ENCODE measurements at regions not wholly inside any gene's neighbourhood (a gene's known extent, or its start where the extent isn't known, plus 50 kb on each side); places are given as distances from the start of the nearest gene placed in this dataset.
"Not testable (repeated sequence)": the region's sequence is repeated elsewhere in the genome, so short reads cannot be mapped to it uniquely, and the experiment has no call there.

DNA sequence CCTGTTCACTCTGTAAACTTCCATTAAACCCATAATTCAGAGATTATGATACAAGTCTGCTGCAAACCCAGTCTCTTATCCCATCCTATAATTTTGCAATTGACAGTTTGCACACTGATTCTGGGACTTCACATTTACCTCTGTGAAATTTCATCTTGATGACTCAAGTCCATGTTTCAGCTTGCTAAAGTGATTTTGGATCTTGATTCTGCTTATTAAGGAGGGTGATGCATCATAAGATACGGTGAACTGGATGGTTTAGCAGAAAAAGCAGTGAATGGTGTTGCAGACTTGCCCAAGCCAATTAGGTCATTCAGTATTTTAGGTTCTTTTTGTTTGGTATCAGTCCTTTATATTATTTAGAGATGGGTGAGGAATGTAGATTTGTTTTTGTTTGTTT lies 125.5 kb upstream of the PODXL start:
- DNase-seq (ENCODE audit: low spot score), result no peak

GRCh38 chr7:131679071-131679470 lies 122.6 kb upstream of the PODXL start:
- DNase-seq (ENCODE audit: low spot score), result not testable (repeated sequence)

GRCh38 chr7:131676850-131677249 lies 120.4 kb upstream of the PODXL start:
- not testable (repeated sequence) for DNase-seq (ENCODE audit: low spot score)

GRCh38 chr7:131674131-131674530 lies 117.7 kb upstream of the PODXL start:
- DNase-seq (ENCODE audit: low spot score), result no peak

DNA sequence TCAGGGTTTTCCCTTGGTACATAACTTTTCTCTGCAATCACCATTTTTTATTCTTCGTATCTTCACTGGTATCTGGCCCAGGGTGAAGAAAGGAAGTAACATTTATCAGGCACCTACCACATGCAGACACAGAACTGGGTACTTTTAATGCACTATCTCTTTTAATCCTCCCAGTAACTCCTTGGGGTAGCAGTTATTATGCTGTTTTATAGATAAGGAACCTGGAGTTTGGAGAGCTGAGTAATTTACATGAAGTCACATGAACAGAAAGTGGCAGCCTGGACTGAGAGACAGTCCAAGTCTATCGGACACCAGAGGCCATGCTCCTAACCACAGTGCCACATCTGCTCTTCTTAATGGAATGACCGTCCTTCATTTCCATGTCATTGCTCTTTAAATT lies 117.1 kb upstream of the PODXL start:
- no peak for DNase-seq (ENCODE audit: low spot score)

- no peak for DNase-seq (ENCODE audit: low spot score)
Observed at GRCh38 chr7:131670406-131670805, 114.0 kb upstream of the PODXL start.

- DNase-seq (ENCODE audit: low spot score), result no peak
Observed at GRCh38 chr7:131667699-131668098, 111.3 kb upstream of the PODXL start.

DNA sequence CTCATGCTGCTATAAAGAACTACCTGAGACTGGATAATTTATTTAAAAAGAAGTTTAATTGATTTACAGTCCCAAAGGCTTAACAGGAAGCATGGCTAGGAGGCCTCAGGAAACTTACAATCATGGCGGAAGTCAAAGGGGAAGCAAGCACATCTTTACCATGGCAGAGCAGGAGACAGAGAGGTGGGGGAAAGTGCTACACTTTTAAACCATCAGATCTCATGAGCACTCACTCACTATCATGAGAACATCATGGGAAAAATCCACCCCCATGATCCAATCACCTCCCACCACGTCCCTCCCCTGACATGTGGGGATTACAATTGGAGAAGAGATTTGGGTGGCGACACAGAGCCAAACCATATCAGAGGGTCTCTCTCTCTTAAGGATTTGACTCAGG lies 108.6 kb upstream of the PODXL start:
- no peak for DNase-seq (ENCODE audit: low spot score)

DNA sequence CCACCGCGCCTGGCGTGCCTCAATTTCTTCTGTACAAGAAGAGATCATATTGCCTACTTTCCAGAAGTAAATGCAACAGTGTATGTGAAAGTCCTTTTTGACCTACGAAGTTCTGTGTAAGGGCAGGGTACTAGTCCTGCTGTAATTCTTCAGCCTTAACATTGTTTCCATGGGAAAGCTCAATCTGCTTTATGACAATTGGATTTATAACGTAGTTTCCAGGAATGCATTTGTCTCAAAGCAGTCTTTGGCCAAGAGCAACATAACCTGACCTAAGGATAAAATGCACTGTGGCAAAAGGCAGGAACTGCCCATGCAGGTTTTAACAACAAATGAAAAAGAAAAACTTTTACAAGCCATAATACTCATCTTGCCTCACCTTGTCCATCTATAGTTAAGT lies 108.1 kb upstream of the PODXL start:
- DNase-seq (ENCODE audit: low spot score), result no peak

DNA sequence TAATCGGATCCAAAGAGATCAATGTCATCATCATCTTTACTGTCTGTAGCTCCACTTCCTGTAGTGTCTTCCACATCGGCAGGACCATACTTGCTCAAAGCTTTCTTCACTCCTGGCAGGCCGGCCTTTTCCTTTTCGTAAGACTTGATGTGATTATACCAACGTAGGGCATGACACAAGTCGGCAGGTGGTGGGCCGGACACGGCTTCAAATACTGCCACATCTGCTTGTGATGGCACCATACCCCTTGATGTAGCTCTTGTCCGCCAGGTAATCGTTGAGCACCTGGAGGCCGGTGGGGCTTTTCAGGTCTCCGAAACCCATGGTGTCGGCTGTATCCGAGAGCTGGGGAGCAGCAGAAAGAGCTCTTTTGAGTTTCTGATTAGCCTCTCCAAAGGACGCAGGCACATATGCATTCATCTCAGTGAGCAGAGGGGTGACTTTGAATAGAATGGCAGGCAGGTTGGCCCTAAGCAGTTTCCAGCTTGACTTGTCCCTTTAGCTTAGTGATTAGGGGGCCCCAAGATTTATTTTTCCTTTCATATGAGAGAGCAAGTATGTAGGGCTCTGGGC lies 106.0 kb upstream of the PODXL start:
- DNase-seq (ENCODE audit: low spot score), result not testable (repeated sequence)

DNA sequence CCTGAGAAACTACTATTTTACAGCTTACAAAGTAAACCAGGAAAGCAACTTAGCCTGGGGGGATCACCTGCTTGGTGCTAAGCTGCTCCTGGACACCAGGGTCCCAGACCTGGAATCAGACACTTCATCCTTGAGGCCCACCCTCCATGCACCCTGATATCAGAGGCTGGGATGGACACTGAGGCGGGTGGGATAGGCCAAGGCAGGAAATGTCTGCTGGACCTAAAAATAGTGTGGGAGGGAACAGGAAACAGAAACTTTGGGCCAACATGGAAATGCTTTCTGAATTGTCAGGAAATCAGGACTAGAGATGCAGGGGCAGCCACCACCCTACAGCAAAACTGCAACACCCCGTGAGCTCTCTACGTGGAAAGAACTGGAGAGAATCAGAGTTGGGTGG lies 101.5 kb upstream of the PODXL start:
- DNase-seq (ENCODE audit: low spot score), result no peak

DNA sequence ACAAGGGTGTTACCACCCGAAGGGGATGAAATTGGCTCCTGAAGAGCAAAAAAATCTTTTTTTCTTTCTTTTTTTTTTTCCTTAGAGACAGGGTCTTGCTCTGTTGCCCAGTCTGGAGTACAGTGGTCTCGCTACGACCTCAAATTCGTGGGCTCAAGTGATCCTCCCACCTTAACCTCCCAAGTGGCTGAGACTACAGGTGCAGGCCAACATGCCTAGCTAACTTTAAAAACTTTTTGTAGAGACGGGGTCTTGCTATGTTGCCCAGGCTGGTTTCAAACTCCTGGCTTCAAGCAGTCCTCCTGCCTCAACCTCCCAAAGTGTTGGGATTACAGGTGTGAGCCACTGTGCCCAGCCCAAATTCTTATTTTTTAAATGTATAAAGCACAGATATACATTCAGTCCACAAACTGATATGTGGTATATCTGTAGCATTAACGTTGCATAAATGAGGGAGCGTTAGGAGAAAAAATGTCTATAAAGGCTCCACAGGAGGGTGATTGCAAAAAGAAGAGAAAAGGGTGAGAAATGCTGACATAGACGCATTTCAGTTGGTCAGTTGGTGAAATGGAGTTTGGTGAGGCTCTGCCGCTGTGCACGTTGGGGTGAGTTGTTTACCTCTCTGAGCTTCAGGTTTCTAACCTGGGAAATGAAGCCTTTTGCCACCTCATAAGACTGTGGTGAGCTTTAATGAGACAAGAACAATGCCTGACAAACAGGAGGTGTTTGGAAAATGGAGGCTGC lies 100.7 kb upstream of the PODXL start:
- DNase-seq (ENCODE audit: low spot score), result no peak

DNA sequence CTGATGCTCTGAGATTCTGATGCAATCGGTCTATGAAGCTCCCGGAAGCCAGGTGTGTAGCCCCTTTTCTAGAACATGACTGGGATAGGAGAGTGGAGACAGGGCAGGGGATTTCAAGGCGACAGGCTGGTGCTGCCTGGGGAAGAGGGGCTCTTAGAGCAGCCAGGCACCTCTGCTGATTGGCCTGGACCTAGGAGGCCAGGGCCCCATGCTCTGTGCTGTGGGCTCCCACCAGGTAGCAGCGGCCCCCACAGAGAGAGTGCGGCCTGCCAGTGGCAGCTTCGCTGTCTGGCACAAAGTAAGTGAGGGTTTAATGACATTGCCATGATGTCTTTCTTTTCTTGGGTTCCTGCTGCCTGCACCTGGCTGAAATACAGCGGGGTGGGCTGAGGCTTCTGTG lies 99.4 kb upstream of the PODXL start:
- DNase-seq (ENCODE audit: low spot score), result no peak

GRCh38 chr7:131655447-131655846 lies 99.0 kb upstream of the PODXL start:
- DNase-seq (ENCODE audit: low spot score), result no peak

- peak; percentile 81 for DNase-seq (ENCODE audit: low spot score)
Observed at GRCh38 chr7:131654668-131655326, 98.4 kb upstream of the PODXL start.

- no peak for DNase-seq (ENCODE audit: low spot score)
Observed at GRCh38 chr7:131654249-131654558, 97.8 kb upstream of the PODXL start.

DNA sequence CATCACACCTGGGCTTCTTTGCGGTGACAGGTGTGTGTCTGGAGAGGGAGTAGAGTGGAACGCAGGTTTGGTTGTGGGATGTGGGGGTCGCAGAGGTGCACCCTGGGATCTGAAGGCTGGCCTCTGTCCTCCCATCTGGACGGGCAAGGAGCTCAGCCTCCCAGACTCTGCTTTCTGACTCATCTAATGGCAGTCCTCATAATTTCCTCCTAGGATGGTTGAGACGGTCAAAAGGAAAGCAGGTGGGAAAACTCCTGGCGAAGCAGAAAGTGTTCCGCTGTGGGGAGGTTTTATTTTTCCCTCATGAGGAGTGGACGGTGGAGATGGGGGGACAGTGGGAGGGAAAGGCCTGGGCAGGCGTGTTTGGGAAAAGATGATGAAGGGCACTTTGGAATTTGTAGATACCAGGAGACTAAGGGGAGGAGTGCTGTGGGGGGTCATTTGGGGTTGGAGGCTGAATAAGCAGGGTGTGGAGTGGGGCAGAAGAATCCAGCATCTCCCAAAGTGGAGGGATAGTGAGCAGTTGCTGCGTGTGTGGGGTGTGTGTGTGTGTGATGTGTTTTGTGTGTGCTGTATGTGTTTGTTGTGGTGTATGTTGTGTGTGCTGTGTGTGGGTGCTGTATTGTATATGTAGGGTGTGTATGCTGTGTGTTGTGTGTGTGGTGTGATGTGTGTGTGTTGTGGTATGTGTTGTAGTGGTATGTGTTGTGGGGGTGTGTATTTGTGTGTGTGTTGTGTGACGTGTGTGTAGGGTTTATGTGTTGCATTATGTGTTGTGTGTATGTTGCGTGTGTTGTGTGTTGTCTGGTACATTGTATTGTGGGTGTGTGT lies 97.2 kb upstream of the PODXL start:
- DNase-seq (ENCODE audit: low spot score), result peak; percentile 90

- peak; percentile 47 for DNase-seq (ENCODE audit: low spot score)
Observed at GRCh38 chr7:131652934-131653333, 96.5 kb upstream of the PODXL start.

DNA sequence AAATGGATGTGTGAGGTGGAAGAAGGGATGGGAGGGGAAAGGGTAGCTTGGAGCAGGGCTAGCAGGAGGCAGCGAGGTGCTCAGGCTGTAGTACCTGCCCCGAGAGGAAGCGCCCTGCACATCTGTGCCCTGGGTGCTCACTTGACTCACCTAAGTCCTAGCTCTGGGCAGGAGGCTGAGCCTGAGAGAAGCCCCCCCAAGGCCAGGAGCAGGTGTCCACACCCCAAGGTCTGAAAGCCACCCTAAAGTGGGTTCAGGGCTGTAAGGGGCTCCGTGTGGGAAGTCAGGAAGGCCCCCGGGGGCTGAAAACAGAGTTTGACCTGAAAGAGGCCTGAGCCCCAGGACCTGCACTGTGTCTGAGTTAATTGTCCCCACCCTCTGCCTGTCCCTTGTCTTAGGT lies 95.8 kb upstream of the PODXL start:
- no peak for DNase-seq (ENCODE audit: low spot score)

DNA sequence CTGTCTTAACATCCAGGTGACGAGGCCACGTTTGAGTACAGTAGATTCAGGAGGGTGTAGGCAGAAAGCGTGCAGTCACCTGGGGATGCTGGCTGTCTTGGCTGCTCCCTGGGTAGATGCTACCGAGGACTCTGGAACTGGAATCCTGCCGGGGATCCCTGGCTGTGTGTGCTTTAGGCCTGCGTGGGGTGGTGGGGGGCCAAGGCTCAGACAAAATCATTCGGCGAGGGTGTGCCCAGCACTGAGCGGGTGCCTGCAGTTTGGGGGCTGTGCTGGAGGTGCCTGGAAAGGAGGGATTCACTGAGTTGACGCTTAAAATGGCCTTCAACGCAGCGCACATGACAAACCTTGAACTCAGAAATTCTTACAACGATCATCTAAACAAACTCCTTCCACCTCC lies 93.5 kb upstream of the PODXL start:
- DNase-seq (ENCODE audit: low spot score), result no peak

DNA sequence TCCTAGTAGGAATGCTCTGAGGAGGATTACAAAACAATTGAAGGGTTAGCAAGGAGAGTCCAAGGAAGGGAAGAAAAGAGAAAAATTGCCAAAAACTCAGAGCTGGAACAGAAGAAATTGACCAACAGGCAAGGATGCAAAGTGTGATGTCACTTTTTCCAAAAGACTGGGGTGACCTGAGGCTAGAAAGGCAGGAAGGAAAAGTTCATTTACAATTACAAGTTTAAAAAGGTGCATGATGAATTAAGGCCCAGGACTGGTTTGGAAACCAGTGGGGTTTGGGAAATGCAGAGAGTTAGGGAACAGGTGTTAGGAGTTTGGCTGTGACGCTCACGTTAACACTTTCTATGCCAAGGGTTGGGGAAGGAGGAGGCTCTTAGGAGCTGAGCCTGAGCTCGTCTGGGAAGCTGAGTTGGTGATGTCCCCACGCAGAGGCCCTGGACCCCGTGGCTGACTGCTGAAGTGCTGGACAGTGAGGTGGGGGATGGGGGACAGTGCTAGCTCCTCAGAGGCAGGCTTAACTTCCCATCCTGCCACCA lies 92.6 kb upstream of the PODXL start:
- DNase-seq (ENCODE audit: low spot score), result no peak

GRCh38 chr7:131648491-131648890 lies 92.1 kb upstream of the PODXL start:
- no peak for DNase-seq (ENCODE audit: low spot score)

Data from A172 (cell line).